Panc1 (cell line): ENCODE measurements at regions not wholly inside any gene's neighbourhood (a gene's known extent, or its start where the extent isn't known, plus 50 kb on each side); places are given as distances from the start of the nearest gene placed in this dataset.

Experiments
- CTCF ChIP-seq: fragments of 450-650 bp; IDR thresholded peaks from 2 replicates; pipeline ENCODE4 v1.5.1; 2017; ENCODE audit warnings: mild to moderate bottlenecking
- POLR2AphosphoS5 ChIP-seq: IDR thresholded peaks from 2 replicates; pipeline ENCODE4 v1.6.1; 2012; ENCODE audit warnings: mild to moderate bottlenecking, low read depth, low read length, moderate library complexity
- REST ChIP-seq, 2 experiments: IDR thresholded peaks; 2 replicates each; pipeline ENCODE4 v1.6.1; 2011 to 2012; ENCODE audit warnings: low read depth in 2 of 2, control low read depth in 1 of 2, low read length in 1 of 2, mild to moderate bottlenecking in 1 of 2, moderate library complexity in 1 of 2; ENCODE audit not compliant: insufficient read depth in 1 of 2
- TCF7L2 ChIP-seq: IDR thresholded peaks from 2 replicates; pipeline ENCODE4 v1.6.1; 2011; ENCODE audit warnings: mild to moderate bottlenecking, low read depth, low read length, inconsistent platforms

- TF ChIP-seq REST (IDR thresholded peaks at IDR 0.05; ENCODE audit: insufficient read depth in 1 of 2, low read depth in 2 of 2, low read length in 1 of 2): no peak
- TF ChIP-seq POLR2AphosphoS5: no peak
- TF ChIP-seq CTCF: no peak
- no peak for TF ChIP-seq TCF7L2
Observed at GRCh38 chr15:31433574-31433973, 106.9 kb downstream of the KLF13 start.
